ENCODE measurements at regions not wholly inside any gene's neighbourhood (a gene's known extent, or its start where the extent isn't known, plus 50 kb on each side); places are given as distances from the start of the nearest gene placed in this dataset.

DNA sequence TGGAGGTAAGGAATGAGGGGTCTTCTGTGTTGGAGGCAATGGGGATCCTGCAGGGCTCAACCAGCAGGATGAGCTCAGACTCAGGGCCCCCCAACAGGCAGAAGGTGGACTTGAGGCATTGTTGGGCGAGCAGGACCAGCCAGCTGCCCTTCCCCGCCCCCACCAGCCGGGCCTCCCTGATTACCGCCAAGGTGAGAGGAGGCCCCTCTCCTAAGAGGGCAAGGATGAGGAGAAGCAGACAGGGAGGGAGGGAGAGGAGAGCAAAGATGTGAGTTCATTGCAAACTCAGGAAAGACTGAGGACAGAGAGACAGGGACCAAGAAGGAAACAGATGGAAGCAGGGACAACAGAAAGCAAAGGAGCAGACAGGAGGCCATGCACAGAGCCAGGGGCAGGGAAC lies 272.8 kb upstream of the XYLT1 start:
- TF ChIP-seq, protein P1, sequence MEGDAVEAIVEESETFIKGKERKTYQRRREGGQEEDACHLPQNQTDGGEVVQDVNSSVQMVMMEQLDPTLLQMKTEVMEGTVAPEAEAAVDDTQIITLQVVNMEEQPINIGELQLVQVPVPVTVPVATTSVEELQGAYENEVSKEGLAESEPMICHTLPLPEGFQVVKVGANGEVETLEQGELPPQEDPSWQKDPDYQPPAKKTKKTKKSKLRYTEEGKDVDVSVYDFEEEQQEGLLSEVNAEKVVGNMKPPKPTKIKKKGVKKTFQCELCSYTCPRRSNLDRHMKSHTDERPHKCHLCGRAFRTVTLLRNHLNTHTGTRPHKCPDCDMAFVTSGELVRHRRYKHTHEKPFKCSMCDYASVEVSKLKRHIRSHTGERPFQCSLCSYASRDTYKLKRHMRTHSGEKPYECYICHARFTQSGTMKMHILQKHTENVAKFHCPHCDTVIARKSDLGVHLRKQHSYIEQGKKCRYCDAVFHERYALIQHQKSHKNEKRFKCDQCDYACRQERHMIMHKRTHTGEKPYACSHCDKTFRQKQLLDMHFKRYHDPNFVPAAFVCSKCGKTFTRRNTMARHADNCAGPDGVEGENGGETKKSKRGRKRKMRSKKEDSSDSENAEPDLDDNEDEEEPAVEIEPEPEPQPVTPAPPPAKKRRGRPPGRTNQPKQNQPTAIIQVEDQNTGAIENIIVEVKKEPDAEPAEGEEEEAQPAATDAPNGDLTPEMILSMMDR (IDR thresholded peaks at IDR 0.05 in 4 of 5, conservative IDR thresholded peaks at IDR 0.05 in 1 of 5) = no peak
- no peak for TF ChIP-seq POLR2A (IDR thresholded peaks at IDR 0.05)
